H1 (cell line): ENCODE measurements at regions not wholly inside any gene's neighbourhood (a gene's known extent, or its start where the extent isn't known, plus 50 kb on each side); places are given as distances from the start of the nearest gene placed in this dataset.

Experiments
- CTCF ChIA-PET: fragments of 300-600 bp; sonication (Branson Sonifier 250); formaldehyde crosslinking; loops from one replicate; lab custom pipeline; 2021; ENCODE audit not compliant: partially characterized antibody; lab: Charles Lee
- POLR2A ChIA-PET: fragments of 300-600 bp; sonication (Branson Sonifier 250); formaldehyde crosslinking; loops from one replicate; lab custom pipeline; 2021; ENCODE audit warnings: inconsistent platforms; ENCODE audit not compliant: partially characterized antibody; lab: Charles Lee
- DNase-seq, 2 experiments: peaks; one replicate each; pipeline versions ENCODE4 v3.0.0 to v3.0.0-alpha.2; 2010 to 2022; ENCODE audit warnings: low spot score in 2 of 2, low read depth in 1 of 2, mixed read lengths in 1 of 2
- FAIRE-seq: peaks from 2 replicates; lab custom pipeline; 2011; peaks lifted over from hg19 to GRCh38; lab: Jason Lieb, UNC
- H2AFZ ChIP-seq: 2 replicates; pipeline ENCODE4 v1.8.1; 2012; ENCODE audit warnings: low read length, inconsistent platforms
- H2AK5ac ChIP-seq: 2 replicates; pipeline ENCODE4 v1.6.1; 2013; ENCODE audit warnings: low read depth, low read length
- H2BK120ac ChIP-seq: replicated peaks from 2 replicates; pipeline ENCODE3; 2013; ENCODE audit warnings: low read depth, low read length, inconsistent platforms
- H2BK12ac ChIP-seq: 2 replicates; pipeline ENCODE4 v1.6.1; 2013; ENCODE audit warnings: low read depth, low read length
- H2BK15ac ChIP-seq: 2 replicates; pipeline ENCODE4 v1.6.1; 2013; ENCODE audit warnings: low read length
- H2BK20ac ChIP-seq: 2 replicates; pipeline ENCODE4 v1.6.1; 2013; ENCODE audit warnings: low read length
- H2BK5ac ChIP-seq: 2 replicates; pipeline ENCODE4 v1.6.1; 2013; ENCODE audit warnings: low read depth, low read length
- H3K14ac ChIP-seq: 2 replicates; pipeline ENCODE4 v1.6.1; 2013; ENCODE audit warnings: inconsistent platforms; ENCODE audit not compliant: insufficient read length
- H3K18ac ChIP-seq: 2 replicates; pipeline ENCODE4 v1.6.1; 2013; ENCODE audit warnings: low read length; ENCODE audit errors: extremely low read depth
- H3K23ac ChIP-seq: 2 replicates; pipeline ENCODE4 v1.6.1; 2013; ENCODE audit warnings: inconsistent platforms; ENCODE audit not compliant: insufficient read length
- H3K23me2 ChIP-seq: 2 replicates; pipeline ENCODE4 v1.6.1; 2013; ENCODE audit warnings: low read depth, low read length
- H3K27ac ChIP-seq: 2 replicates; pipeline ENCODE4 v1.6.1; 2011; ENCODE audit warnings: low read depth, low read length, inconsistent platforms
- H3K27me3 ChIP-seq, 4 experiments: replicated peaks in 1 of 4; 1 replicate in 1 of 4; 2 replicates in 3 of 4; pipeline versions ENCODE4 v1.6.1 to v1.8.1; 2011 to 2013; ENCODE audit warnings: low read length in 3 of 4, mild to moderate bottlenecking in 3 of 4, inconsistent platforms in 2 of 4, mixed read lengths in 2 of 4, moderate library complexity in 1 of 4; ENCODE audit not compliant: control insufficient read depth in 3 of 4, insufficient read depth in 3 of 4; ENCODE audit errors: extremely low read depth in 1 of 4
- H3K36me3 ChIP-seq, 4 experiments: 2 replicates each; pipeline versions ENCODE4 v1.6.1 to v1.8.1; 2011 to 2013; ENCODE audit warnings: mild to moderate bottlenecking in 4 of 4, low read length in 3 of 4, moderate library complexity in 2 of 4, control low read depth in 1 of 4, inconsistent platforms in 1 of 4; ENCODE audit not compliant: insufficient read depth in 4 of 4, control insufficient read depth in 2 of 4
- H3K4ac ChIP-seq: replicated peaks from 2 replicates; pipeline ENCODE3; 2013; ENCODE audit warnings: low read length, low read depth, mixed read lengths, inconsistent platforms; ENCODE audit not compliant: insufficient read length
- H3K4me1 ChIP-seq, 4 experiments: replicated peaks in 1 of 4; 1 replicate in 1 of 4; 2 replicates in 3 of 4; pipeline versions ENCODE4 v1.6.1 to v1.8.1; 2011 to 2013; ENCODE audit warnings: low read length in 3 of 4, inconsistent platforms in 2 of 4, mixed read lengths in 1 of 4; ENCODE audit not compliant: insufficient read depth in 4 of 4, control insufficient read depth in 3 of 4
- H3K4me2 ChIP-seq, 2 experiments: 2 replicates each; pipeline versions ENCODE4 v1.6.1 to v1.8.1; 2011 to 2013; ENCODE audit warnings: low read depth in 2 of 2, low read length in 2 of 2, control low read depth in 1 of 2, inconsistent platforms in 1 of 2, mild to moderate bottlenecking in 1 of 2; ENCODE audit not compliant: insufficient read depth in 1 of 2
- H3K4me3 ChIP-seq, 4 experiments: fragments of 200-600, 300-600 bp in 1 of 4; sonication (generic), shearing (Covaris generic), sonication (Bioruptor Twin) in 1 of 4; 2 replicates each; pipeline versions ENCODE4 v1.5.1 to v1.8.1; 2011 to 2016; ENCODE audit warnings: low read length in 4 of 4, low read depth in 3 of 4, control low read depth in 2 of 4, inconsistent platforms in 2 of 4, mild to moderate bottlenecking in 2 of 4, mixed read lengths in 1 of 4, moderate library complexity in 1 of 4; ENCODE audit not compliant: insufficient read depth in 2 of 4; ENCODE audit errors: extremely low read depth in 1 of 4
- H3K56ac ChIP-seq: replicated peaks from 2 replicates; pipeline ENCODE3; 2013; ENCODE audit warnings: low read depth, mild to moderate bottlenecking, mixed read lengths, low read length, inconsistent platforms; ENCODE audit not compliant: insufficient read length
- H3K79me1 ChIP-seq: 2 replicates; pipeline ENCODE4 v1.6.1; 2013; ENCODE audit warnings: low read depth, low read length, control low read depth
- H3K79me2 ChIP-seq, 2 experiments: 2 replicates each; pipeline versions ENCODE4 v1.6.1 to v1.8.1; 2012 to 2013; ENCODE audit warnings: low read length in 2 of 2, mild to moderate bottlenecking in 2 of 2, inconsistent platforms in 1 of 2; ENCODE audit not compliant: insufficient read depth in 2 of 2, control insufficient read depth in 1 of 2
- H3K9ac ChIP-seq, 4 experiments: replicated peaks in 1 of 4; 1 replicate in 1 of 4; 2 replicates in 3 of 4; pipeline versions ENCODE4 v1.6.1 to v1.8.1; 2011 to 2013; ENCODE audit warnings: low read depth in 3 of 4, low read length in 3 of 4, control low read depth in 2 of 4, mild to moderate bottlenecking in 2 of 4, moderate library complexity in 2 of 4, inconsistent platforms in 1 of 4; ENCODE audit errors: extremely low read depth in 1 of 4
- H3K9me3 ChIP-seq, 2 experiments: 2 replicates each; pipeline versions ENCODE4 v1.6.1 to v1.8.1; 2012 to 2013; ENCODE audit warnings: mild to moderate bottlenecking in 2 of 2, moderate library complexity in 2 of 2, control low read depth in 1 of 2, inconsistent platforms in 1 of 2, low read depth in 1 of 2, low read length in 1 of 2, mixed read lengths in 1 of 2; ENCODE audit not compliant: insufficient read depth in 2 of 2
- H4K20me1 ChIP-seq, 2 experiments: replicated peaks in 1 of 2; 2 replicates each; pipeline versions ENCODE3 to v1.8.1; 2011 to 2013; ENCODE audit warnings: inconsistent platforms in 2 of 2, low read length in 2 of 2, mild to moderate bottlenecking in 1 of 2; ENCODE audit not compliant: insufficient read depth in 2 of 2, control insufficient read depth in 1 of 2
- H4K5ac ChIP-seq: 2 replicates; pipeline ENCODE4 v1.6.1; 2013; ENCODE audit warnings: low read length, low read depth, mixed read lengths, inconsistent platforms; ENCODE audit not compliant: insufficient read length
- H4K8ac ChIP-seq: 2 replicates; pipeline ENCODE4 v1.8.0; 2013; ENCODE audit warnings: mild to moderate bottlenecking, moderate library complexity, low read length, inconsistent platforms; ENCODE audit not compliant: insufficient read depth; ENCODE audit errors: extremely low read depth
- H4K91ac ChIP-seq: replicated peaks from 2 replicates; pipeline ENCODE3; 2013; ENCODE audit warnings: low read length, mixed read lengths, inconsistent platforms; ENCODE audit not compliant: insufficient read length
- ATF2 ChIP-seq: IDR thresholded peaks from 2 replicates; pipeline ENCODE4 v1.6.1; 2012; ENCODE audit warnings: low read length, inconsistent platforms
- CEBPB ChIP-seq: IDR thresholded peaks from 2 replicates; pipeline ENCODE4 v1.6.1; 2012; ENCODE audit warnings: low read depth, low read length
- CHD1 ChIP-seq: IDR thresholded peaks from 2 replicates; pipeline ENCODE4 v1.6.1; 2012; ENCODE audit warnings: low read depth, low read length, improper control_type of control experiment
- CTBP2 ChIP-seq: IDR thresholded peaks from 2 replicates; pipeline ENCODE4 v1.7.0; 2011; ENCODE audit warnings: borderline replicate concordance, mild to moderate bottlenecking, moderate library complexity, mixed read lengths, low read length; ENCODE audit not compliant: insufficient read depth, insufficient read length
- HDAC2 ChIP-seq, 2 experiments: fragments of 300-600 bp in 1 of 2; sonication (generic) in 1 of 2; IDR thresholded peaks; 2 replicates each; pipeline ENCODE4 v1.6.1; 2011 to 2012; ENCODE audit warnings: low read depth in 2 of 2, low read length in 2 of 2, mild to moderate bottlenecking in 2 of 2, moderate library complexity in 2 of 2, borderline replicate concordance in 1 of 2, inconsistent platforms in 1 of 2
- KDM4A ChIP-seq: IDR thresholded peaks from one replicate; pipeline ENCODE4 v1.7.1; 2012; ENCODE audit warnings: low read depth, mild to moderate bottlenecking, moderate library complexity, low read length, inconsistent platforms; ENCODE audit not compliant: severe bottlenecking
- NRF1 ChIP-seq: IDR thresholded peaks from 2 replicates; pipeline ENCODE4 v1.6.1; 2011; ENCODE audit warnings: mild to moderate bottlenecking, low read depth, low read length, improper control_type of control experiment
- RFX5 ChIP-seq: IDR thresholded peaks from 2 replicates; pipeline ENCODE4 v1.6.1; 2011; ENCODE audit warnings: low read depth, low read length, improper control_type of control experiment, borderline replicate concordance
- RNF2 ChIP-seq: fragments of 200-900, 300-1000 bp; sonication (generic); IDR thresholded peaks from 2 replicates; pipeline ENCODE4 v1.7.1; 2016; ENCODE audit warnings: borderline replicate concordance, low read depth, mild to moderate bottlenecking, antibody characterized with exemption, low read length; ENCODE audit not compliant: poor library complexity, severe bottlenecking; ENCODE audit errors: missing control alignments
- SAP30 ChIP-seq: fragments of 300-600 bp; sonication (generic); IDR thresholded peaks from 2 replicates; pipeline ENCODE4 v1.7.1; 2012; ENCODE audit warnings: low read length, moderate library complexity, mild to moderate bottlenecking, inconsistent platforms; ENCODE audit not compliant: insufficient read depth, insufficient replicate concordance
- SIN3A ChIP-seq, 2 experiments: IDR thresholded peaks in 1 of 2; conservative IDR thresholded peaks in 1 of 2; 2 replicates each; pipeline ENCODE4 v1.6.1; 2011 to 2012; ENCODE audit warnings: low read length in 2 of 2, improper control_type of control experiment in 1 of 2, low read depth in 1 of 2, mild to moderate bottlenecking in 1 of 2
- SIRT6 ChIP-seq: IDR thresholded peaks from one replicate; pipeline ENCODE4 v1.7.1; 2012; ENCODE audit warnings: low read length, inconsistent platforms
- WGBS, 2 experiments: shearing (Covaris generic) in 1 of 2; methylation state at CpG; one replicate each; pipeline versions ENCODE4 v1.1.6 to v1.1.7; 2013 to 2015; ENCODE audit warnings: low lambda C conversion rate in 2 of 2, mixed read lengths in 2 of 2, inconsistent platforms in 1 of 2, low coverage in 1 of 2, missing lambda C conversion rate in 1 of 2; ENCODE audit not compliant: insufficient replicate concordance in 2 of 2, insufficient coverage in 1 of 2, insufficient read length in 1 of 2; ENCODE audit errors: extremely low coverage in 1 of 2, missing lambda C conversion rate in 1 of 2; 5-methylcytosine and 5-hydroxymethylcytosine counted together

- Histone ChIP-seq H3K14ac (no peak overlapping the region), H3K4me3 (no peak overlapping the region), H2BK20ac (no peak overlapping the region), H3K79me2 (no peaks in the 10 kb centered on the region), H4K20me1 (no peaks in the 10 kb centered on the region), H3K79me1 (no peaks in the 10 kb centered on the region), H2BK12ac (no peak overlapping the region), H3K18ac (no peak overlapping the region), H4K8ac (no peak overlapping the region), H3K23me2 (no peaks in the 10 kb centered on the region), H3K27me3 (no peaks in the 10 kb centered on the region), H3K56ac (no peak overlapping the region), H2AFZ (no peak overlapping the region), H2BK5ac (no peak overlapping the region), H3K9me3 (no peaks in the 10 kb centered on the region), H4K5ac (no peak overlapping the region), H2AK5ac (no peak overlapping the region), H2BK15ac (no peak overlapping the region), H3K9ac (no peak overlapping the region), H3K23ac (no peak overlapping the region), H3K4me2 (no peak overlapping the region), H2BK120ac (no peak overlapping the region), H3K36me3 (no peaks in the 10 kb centered on the region), H4K91ac (no peak overlapping the region), H3K4me1 (peaks cover 0 to 6% (median 2%) of the 10 kb centered on the region in 4 experiments; a peak in 4 of 7 replicates), H3K4ac (no peak overlapping the region), H3K27ac (no peak overlapping the region)
- WGBS, 2 experiments: 80% methylated on average over 3 of the region's 3 CpGs; no CpG with 5 or more reads in 1 of the 2 experiments
- no peak for DNase-seq
- no peak for FAIRE-seq
- POLR2A ChIA-PET: no interaction called here
- CTCF ChIA-PET: interaction anchor here (0.7 to 1.3 kb wide), 5 partner anchors 12 to 117 kb away, joined by 3 to 4 read pairs (median 3); no protein-coding TSS in a partner anchor
- TF ChIP-seq SAP30 (no peak), KDM4A (no peak), CEBPB (no peak), HDAC2 (IDR thresholded peaks at IDR 0.05; ENCODE audit: borderline replicate concordance in 1 of 2, low read depth in 2 of 2, low read length in 2 of 2) (no peak), RNF2 (no peak), SIRT6 (no peak), CHD1 (no peak), ATF2 (no peak), SIN3A (conservative IDR thresholded peaks at IDR 0.05 in 1 of 2, IDR thresholded peaks at IDR 0.05 in 1 of 2; ENCODE audit: low read depth in 1 of 2, low read length in 2 of 2) (no peak), NRF1 (no peak), RFX5 (no peak), CTBP2 (no peak)
Measured at GRCh38 chr1:91619881-91620280, 119.2 kb downstream of the CDC7 start.
